Activated gamma-delta T cell treated with Interleukin-2 at 50 U/mL for 16 hours (primary cell): ENCODE measurements at regions not wholly inside any gene's neighbourhood (a gene's known extent, or its start where the extent isn't known, plus 50 kb on each side); places are given as distances from the start of the nearest gene placed in this dataset.
"Not testable (repeated sequence)": the region's sequence is repeated elsewhere in the genome, so short reads cannot be mapped to it uniquely, and the experiment has no call there.

ENCODE experiments used
- DNase-seq: peaks from one replicate; pipeline ENCODE4 v3.0.0-alpha.2; 2020

- no peak for DNase-seq
Measured at GRCh38 chr13:72571191-72571590, 156.2 kb downstream of the MZT1 start.

- DNase-seq, result no peak
Measured at GRCh38 chr13:72570019-72570418, 157.4 kb downstream of the MZT1 start.

DNA sequence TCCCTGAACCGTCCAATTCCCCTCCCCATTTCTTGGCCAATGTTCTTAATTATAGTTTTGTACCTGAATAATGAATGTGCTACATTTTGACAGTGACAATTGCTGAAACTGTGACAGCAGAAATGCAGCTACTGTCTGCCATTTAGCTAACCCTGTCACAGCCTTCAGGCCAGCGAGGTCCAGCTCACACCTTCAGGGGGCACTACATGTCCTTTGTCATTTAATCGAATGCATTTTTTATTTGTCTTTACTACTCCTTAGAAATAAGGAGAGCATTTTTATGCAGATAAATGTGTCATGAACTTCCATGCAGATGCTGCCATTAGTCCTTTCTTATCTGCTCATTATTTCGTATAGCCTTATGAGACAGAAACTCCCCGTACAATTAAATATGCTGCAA lies 159.9 kb downstream of the MZT1 start:
- DNase-seq, result no peak

GRCh38 chr13:72566526-72566925 lies 160.9 kb downstream of the MZT1 start:
- DNase-seq, result no peak

- no peak for DNase-seq
Measured at GRCh38 chr13:72565893-72566292, 161.5 kb downstream of the MZT1 start.

DNA sequence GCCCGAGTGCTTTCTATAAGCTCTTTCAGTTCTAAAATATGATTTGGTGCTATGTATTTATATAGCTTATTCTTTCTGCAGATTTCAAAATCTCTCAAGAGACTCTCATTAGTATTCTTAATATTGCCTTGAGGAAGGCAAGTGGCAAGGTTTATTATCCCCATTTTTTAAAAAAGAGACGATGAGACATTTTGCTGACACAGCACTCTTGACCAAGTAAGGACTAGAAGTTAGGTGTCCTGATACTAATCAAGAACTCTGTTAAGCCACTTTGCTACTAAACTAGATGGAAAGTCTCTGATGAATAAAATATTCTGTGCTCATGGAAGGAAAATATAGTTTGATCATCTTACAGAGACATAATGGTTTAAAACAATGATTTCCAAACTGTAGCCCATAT lies 164.7 kb downstream of the MZT1 start:
- no peak for DNase-seq

- no peak for DNase-seq
Measured at GRCh38 chr13:72561791-72562190, 165.6 kb downstream of the MZT1 start.

- no peak for DNase-seq
Measured at GRCh38 chr13:72559716-72560115, 167.7 kb downstream of the MZT1 start.

DNA sequence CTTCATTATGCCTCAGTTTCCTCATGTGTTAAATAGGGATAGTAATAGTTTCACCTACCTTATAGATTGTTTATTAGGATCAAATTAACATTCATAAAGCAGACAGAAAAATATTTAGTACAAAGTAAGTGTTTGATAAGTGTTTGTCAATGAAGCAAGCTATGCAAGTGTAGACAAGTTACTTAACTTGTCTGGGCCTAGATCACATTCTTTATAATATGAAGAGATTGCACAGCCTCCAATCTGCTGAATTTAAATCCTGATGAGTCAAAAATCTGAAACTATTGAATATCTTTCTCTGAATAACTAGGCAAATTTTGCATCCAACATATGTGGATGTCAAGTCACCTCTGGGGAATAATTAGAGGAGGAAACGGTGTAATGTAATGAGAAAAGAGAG lies 170.5 kb downstream of the MZT1 start:
- no peak for DNase-seq

DNA sequence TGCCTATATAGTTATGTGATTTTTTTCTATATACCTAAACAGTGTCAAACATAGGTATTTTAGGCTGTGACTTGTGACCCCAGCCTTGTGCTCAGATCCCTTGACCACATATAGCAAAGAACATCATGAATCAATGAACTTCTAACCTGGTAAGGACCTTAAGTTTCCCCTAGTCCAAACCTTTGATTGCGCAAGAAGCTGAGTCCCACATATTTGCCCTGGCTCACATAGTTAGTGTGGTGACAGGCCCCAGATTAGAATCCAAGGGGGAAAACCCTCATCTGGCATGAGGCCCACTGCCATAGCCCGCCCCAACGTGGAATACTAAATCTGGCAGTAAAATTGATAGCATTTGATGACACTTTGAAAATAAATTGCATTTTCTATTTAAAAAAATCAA lies 171.8 kb downstream of the MZT1 start:
- no peak for DNase-seq

DNA sequence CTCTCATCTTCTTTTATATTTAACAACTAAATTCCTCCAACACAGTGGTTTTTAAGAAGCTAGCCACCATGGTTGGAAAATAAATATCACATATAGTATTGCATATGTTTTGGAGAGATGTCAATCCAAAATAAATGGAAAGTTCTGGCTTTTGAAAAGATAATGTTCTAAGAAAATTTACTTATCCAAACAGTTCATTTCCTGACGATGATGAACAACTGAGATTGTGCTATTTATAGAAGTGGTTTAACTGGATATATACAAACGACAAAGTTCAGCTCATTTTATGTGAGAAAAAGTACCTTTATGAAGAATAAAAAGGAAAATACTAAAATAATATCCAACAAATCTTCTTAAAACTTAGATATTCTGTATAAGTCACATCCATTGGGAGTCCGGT lies 174.7 kb downstream of the MZT1 start:
- no peak for DNase-seq

DNA sequence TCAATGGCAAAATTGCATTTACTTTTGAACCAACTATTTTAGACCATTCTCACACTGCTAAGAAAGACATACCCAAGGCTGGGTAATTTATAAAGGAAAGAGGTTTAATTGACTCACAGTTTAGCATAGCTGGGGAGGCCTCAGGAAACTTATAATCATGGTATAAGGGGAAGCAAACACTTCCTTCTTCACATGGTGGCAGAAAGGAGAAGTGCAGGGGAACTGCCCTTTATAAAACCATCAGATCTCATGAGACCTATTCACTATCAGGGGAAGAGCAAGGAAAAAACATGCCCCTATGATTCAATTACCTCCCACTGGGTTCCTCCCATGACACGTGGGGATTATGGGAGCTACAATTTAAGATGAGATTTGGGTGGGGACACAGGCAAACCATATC lies 181.5 kb downstream of the MZT1 start:
- DNase-seq, result not testable (repeated sequence)

- no peak for DNase-seq
Measured at GRCh38 chr13:72545030-72545719, 182.3 kb downstream of the MZT1 start.

DNA sequence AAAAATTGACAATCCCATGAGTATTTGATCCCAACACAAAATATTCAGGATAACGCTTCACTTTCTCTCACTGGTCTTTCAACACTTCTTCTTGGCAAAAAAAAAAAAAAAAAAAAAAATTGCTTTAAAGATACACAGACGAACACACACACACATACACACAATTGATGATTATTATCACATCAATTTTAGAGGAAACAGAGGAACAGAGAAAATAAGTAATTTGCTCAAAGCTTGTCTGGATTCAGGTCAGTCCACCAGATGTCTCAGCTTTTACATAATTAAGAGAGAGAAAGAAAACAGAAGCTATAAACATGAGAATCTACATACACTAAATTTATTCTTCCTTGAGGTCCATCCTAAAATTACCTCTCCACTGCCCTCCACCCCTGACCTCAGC lies 183.4 kb downstream of the MZT1 start:
- DNase-seq, result no peak

DNA sequence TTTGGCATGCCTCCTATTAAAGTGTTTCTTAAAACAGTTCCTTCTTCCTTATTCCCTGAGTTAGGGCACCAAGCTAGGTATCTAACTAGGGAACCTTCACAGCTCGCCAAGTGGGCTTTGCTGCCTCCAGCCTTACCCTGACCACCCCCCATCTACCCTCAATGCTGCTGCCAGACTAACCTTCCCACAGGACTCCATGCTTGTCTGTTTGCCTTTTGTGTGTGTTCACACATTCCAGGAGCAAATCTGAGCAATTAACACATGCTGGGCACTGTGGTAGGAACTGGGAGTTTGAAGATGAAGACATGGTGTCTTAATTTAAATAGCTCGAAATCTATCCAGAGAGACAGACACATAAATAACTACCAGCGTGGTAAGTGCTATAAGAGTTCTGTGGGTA lies 185.2 kb downstream of the MZT1 start:
- DNase-seq, result no peak

DNA sequence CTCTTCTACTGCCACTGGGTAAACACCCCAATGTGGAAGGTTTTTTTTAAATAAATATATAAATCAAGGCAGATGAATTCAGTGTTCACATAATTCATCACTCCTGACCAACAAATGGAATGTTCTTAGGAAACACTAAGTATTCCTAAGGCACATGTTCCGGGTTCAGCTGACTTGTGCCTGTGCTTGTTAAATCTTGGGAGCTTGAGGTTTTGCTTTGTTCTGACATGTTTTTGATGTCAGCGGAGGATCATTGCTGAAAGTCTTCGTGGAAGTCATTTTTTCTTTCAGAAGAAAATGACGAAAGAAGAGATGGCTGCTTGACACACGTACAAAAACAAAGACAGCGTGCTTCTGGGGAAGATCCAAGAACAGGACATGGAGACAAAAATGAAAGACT lies 185.8 kb downstream of the MZT1 start:
- DNase-seq, result no peak

GRCh38 chr13:72540881-72541280 lies 186.5 kb downstream of the MZT1 start:
- no peak for DNase-seq

DNA sequence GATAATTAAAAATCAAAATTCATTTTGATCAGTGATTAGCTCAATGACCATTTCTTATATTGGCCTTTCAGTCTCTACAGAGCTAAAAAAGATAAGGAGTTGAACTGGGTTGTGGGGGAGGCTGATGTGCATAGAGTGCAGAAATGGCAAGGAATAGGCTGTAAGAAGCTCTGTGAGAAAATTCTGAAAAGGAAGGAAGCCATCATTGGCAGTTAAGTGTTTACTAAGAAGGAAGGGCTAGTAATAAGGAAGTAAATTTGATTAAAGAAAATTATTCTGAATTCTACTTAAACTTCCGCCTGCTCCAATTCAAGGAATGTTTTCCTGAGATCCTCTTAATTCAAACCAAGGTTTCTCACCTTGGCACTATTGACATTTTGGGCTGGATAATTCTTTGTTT lies 187.5 kb downstream of the MZT1 start:
- no peak for DNase-seq

DNA sequence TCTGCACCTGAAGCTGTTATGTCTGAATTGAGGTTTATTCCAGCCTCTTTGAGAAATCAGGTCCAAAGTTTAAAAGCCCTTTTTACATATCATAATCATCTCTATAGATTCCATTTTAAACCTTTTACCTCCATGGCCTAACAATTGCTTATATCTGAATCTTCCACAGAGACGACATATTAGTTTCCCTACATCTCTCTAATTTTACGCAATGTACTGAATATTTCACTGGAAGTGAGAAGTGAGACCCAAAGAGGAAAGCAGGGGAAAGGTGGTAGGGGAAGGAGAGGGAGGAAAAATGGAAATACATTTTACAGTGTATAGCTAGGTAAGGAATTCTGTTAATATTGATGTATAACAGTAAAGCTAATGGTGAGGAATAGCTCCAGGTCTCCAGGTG lies 189.6 kb downstream of the MZT1 start:
- no peak for DNase-seq

GRCh38 chr13:72537395-72537780 lies 190.0 kb downstream of the MZT1 start:
- DNase-seq, result no peak

DNA sequence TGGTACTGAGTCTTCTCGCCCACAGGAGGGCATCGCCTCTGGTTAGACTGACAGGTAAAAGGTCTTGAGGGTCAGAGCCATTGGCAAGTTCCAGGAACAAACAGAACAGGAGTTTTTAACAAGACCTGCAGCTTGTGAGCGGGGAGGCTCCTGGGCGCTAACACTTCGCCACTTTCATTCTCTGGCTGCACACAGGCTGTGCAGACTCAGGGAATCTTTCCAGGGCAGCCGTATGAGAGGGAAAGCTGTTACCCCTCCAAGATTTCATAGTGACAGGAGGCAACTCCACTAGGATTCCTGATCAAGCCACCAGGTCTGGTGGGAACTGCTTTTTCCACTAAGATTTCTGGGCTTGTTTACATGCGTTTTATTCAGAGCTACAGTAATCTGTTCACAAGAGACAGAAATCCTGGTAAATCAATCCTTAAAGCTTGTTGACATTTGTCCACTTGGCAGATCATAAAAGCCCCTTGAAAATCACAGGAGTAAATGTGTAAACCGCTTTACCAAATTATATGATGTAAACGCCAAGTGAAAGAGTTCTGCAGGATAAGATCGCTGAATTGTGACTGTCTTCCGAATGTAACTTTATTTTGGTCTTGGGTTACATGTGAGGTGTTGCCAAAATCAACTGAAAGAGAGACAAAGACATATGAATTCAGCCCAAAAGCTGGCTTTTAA lies 190.6 kb downstream of the MZT1 start:
- no peak for DNase-seq

DNA sequence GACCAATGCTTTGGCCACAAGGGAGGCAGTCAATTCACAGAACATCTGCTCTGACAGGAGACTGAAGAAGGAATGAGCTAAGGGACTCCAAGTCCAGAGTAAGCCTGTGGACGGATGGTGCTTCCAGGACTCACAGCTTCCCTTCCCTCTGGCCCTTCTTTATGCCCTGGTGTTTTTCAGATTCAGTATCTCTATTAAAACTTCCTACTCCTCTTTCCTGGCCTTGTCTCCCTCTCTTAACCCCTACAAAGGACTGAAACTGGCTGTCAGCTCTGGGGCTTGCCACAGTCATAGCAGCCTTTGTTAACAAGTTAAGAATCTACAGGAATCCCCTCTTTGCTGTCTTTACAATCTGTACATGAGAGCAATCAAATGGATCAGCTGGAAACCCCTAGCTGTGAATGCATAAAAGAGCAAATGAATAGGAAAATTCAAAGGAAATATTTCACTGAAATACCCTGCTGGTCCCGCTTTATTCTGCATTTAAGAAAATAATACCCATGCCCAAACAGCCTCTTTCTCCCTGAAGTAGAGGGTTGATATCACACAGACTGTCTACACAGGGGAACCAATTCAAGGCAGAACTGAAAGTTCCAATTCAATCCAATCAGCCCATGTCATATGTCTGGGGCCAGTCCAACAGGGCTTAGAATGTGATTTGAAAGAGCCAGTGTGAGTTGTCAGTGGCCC lies 192.3 kb downstream of the MZT1 start:
- DNase-seq, result no peak

DNA sequence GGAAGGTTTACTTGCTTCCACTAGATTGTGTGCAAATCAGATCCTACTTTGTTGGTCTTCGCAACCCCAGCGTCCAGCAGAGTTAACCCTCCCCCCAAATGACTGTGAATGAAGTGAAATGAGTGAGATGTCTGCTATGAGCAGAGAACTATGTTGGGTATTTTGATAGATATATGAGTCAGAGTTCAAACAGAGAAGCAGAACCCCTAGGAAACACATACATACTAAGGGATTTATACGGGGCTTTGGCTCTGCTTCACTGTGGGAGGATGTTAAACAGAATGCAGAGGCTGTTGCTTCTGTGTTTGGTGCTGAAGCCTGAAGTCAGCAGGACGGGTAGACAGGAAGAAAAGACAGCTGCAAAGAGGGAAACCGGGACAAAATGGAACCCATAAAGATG lies 197.0 kb downstream of the MZT1 start:
- no peak for DNase-seq

- DNase-seq, result no peak
Measured at GRCh38 chr13:72527333-72527732, 200.1 kb downstream of the MZT1 start.
